Mesendoderm (in vitro differentiated cells): ENCODE measurements at regions not wholly inside any gene's neighbourhood (a gene's known extent, or its start where the extent isn't known, plus 50 kb on each side); places are given as distances from the start of the nearest gene placed in this dataset.
"Not testable (repeated sequence)": the region's sequence is repeated elsewhere in the genome, so short reads cannot be mapped to it uniquely, and the experiment has no call there.

ENCODE experiments used
- DNase-seq: peaks from one replicate; pipeline ENCODE4 v3.0.0; 2013
- H2AK5ac ChIP-seq: 2 replicates; pipeline ENCODE4 v1.6.1; 2013; ENCODE audit warnings: low read length, inconsistent platforms
- H2BK120ac ChIP-seq: 2 replicates; pipeline ENCODE4 v1.6.1; 2013; ENCODE audit warnings: low read depth, mild to moderate bottlenecking, low read length, moderate library complexity, mixed read lengths
- H2BK15ac ChIP-seq: replicated peaks from 2 replicates; pipeline ENCODE4 v1.6.1; 2013; ENCODE audit warnings: low read depth, mild to moderate bottlenecking, moderate library complexity
- H2BK5ac ChIP-seq: 2 replicates; pipeline ENCODE4 v1.6.1; 2013; ENCODE audit warnings: low read length, inconsistent platforms
- H3K18ac ChIP-seq: 2 replicates; pipeline ENCODE4 v1.6.1; 2013; ENCODE audit warnings: mild to moderate bottlenecking, low read length, mixed read lengths
- H3K23ac ChIP-seq: one replicate; pipeline ENCODE4 v1.6.1; 2013; ENCODE audit warnings: low read length
- H3K27ac ChIP-seq: 2 replicates; pipeline ENCODE4 v1.5.1; 2013; ENCODE audit warnings: low read depth, mild to moderate bottlenecking, inconsistent platforms, low read length, moderate library complexity
- H3K27me3 ChIP-seq: 2 replicates; pipeline ENCODE4 v1.6.1; 2013; ENCODE audit warnings: low read length, control low read depth, mild to moderate bottlenecking, inconsistent platforms; ENCODE audit not compliant: insufficient read depth, poor library complexity
- H3K36me3 ChIP-seq: 2 replicates; pipeline ENCODE4 v1.6.1; 2013; ENCODE audit warnings: low read length, inconsistent platforms; ENCODE audit not compliant: control insufficient read depth, insufficient read depth
- H3K4ac ChIP-seq: one replicate; pipeline ENCODE4 v1.6.1; 2013; ENCODE audit warnings: low read depth, mild to moderate bottlenecking, low read length, moderate library complexity
- H3K4me1 ChIP-seq: 2 replicates; pipeline ENCODE4 v1.6.1; 2013; ENCODE audit warnings: low read depth, low read length, inconsistent platforms; ENCODE audit not compliant: control insufficient read depth
- H3K4me2 ChIP-seq: 2 replicates; pipeline ENCODE4 v1.6.1; 2013; ENCODE audit warnings: low read length
- H3K4me3 ChIP-seq: 2 replicates; pipeline ENCODE4 v1.5.1; 2013; ENCODE audit warnings: mild to moderate bottlenecking, low read length
- H3K56ac ChIP-seq: one replicate; pipeline ENCODE4 v1.6.1; 2013; ENCODE audit warnings: low read length
- H3K79me1 ChIP-seq: 2 replicates; pipeline ENCODE4 v1.6.1; 2013; ENCODE audit warnings: low read length, inconsistent platforms
- H3K79me2 ChIP-seq: 2 replicates; pipeline ENCODE4 v1.6.1; 2013; ENCODE audit warnings: mild to moderate bottlenecking, low read length; ENCODE audit not compliant: control insufficient read depth, insufficient read depth
- H3K9ac ChIP-seq: 2 replicates; pipeline ENCODE4 v1.6.1; 2013; ENCODE audit warnings: low read length, inconsistent platforms
- H4K5ac ChIP-seq: one replicate; pipeline ENCODE4 v1.6.1; 2013; ENCODE audit warnings: low read length
- H4K8ac ChIP-seq: one replicate; pipeline ENCODE4 v1.6.1; 2013; ENCODE audit warnings: low read depth, mild to moderate bottlenecking, control low read depth, low read length, moderate library complexity
- WGBS: extraction: QIAGEN DNeasy Blood & Tissue Kit; methylation state at CpG from one replicate; pipeline ENCODE4 v1.1.7; 2013; ENCODE audit warnings: low lambda C conversion rate, missing lambda C conversion rate; ENCODE audit not compliant: insufficient coverage; ENCODE audit errors: extremely low coverage; 5-methylcytosine and 5-hydroxymethylcytosine counted together

GRCh38 chr15:25172691-25173090, 217.9 kb downstream of the SNRPN start:
- no peak overlapping the region for H4K8ac ChIP-seq
- WGBS = no CpG with 5 or more reads among the region's 6 CpGs
- no peak for DNase-seq

GRCh38 chr15:25173241-25174028, 218.6 kb downstream of the SNRPN start:
- H4K8ac ChIP-seq = no peak overlapping the region
- no peaks in the 10 kb centered on the region for H3K36me3 ChIP-seq
- H2BK5ac ChIP-seq = no peak overlapping the region
- no peak overlapping the region for H3K4ac ChIP-seq
- H3K27me3 ChIP-seq = no peaks in the 10 kb centered on the region
- H3K79me2 ChIP-seq = no peaks in the 10 kb centered on the region
- no peak overlapping the region for H2AK5ac ChIP-seq
- no peak overlapping the region for H4K5ac ChIP-seq
- H3K23ac ChIP-seq = no peak overlapping the region
- H3K4me1 ChIP-seq = no peaks in the 10 kb centered on the region
- no peak overlapping the region for H3K27ac ChIP-seq
- H3K56ac ChIP-seq = no peak overlapping the region
- no peak overlapping the region for H3K9ac ChIP-seq
- no peak for DNase-seq
- H3K4me2 ChIP-seq = no peak overlapping the region
- no CpG with 5 or more reads among the region's 13 CpGs for WGBS
- no peak overlapping the region for H2BK15ac ChIP-seq
- no peak overlapping the region for H2BK120ac ChIP-seq
- no peaks in the 10 kb centered on the region for H3K79me1 ChIP-seq
- H3K4me3 ChIP-seq = no peak overlapping the region
- H3K18ac ChIP-seq = no peak overlapping the region

More at GRCh38 chr15:25172691-25173090, 217.9 kb downstream of the SNRPN start:
- no peaks in the 10 kb centered on the region for H3K79me2 ChIP-seq
- H3K27ac ChIP-seq = no peak overlapping the region
- no peaks in the 10 kb centered on the region for H3K27me3 ChIP-seq
- no peak overlapping the region for H2AK5ac ChIP-seq
- no peak overlapping the region for H3K4me2 ChIP-seq
- H3K36me3 ChIP-seq = no peaks in the 10 kb centered on the region
- no peaks in the 10 kb centered on the region for H3K4me1 ChIP-seq
- H3K4me3 ChIP-seq = no peak overlapping the region
- H3K18ac ChIP-seq = no peak overlapping the region
- H4K5ac ChIP-seq = no peak overlapping the region
- no peak overlapping the region for H2BK120ac ChIP-seq
- H3K4ac ChIP-seq = no peak overlapping the region
- H3K79me1 ChIP-seq = no peaks in the 10 kb centered on the region
- H3K23ac ChIP-seq = no peak overlapping the region
- H3K9ac ChIP-seq = no peak overlapping the region
- H2BK5ac ChIP-seq = no peak overlapping the region
- H3K56ac ChIP-seq = no peak overlapping the region
- no peak overlapping the region for H2BK15ac ChIP-seq

GRCh38 chr15:25174149-25174548, 219.4 kb downstream of the SNRPN start:
- not testable (repeated sequence) for H3K4me3 ChIP-seq, H2BK15ac ChIP-seq, H3K79me2 ChIP-seq, H3K9ac ChIP-seq, H3K23ac ChIP-seq, H3K56ac ChIP-seq, H3K4me1 ChIP-seq, H4K8ac ChIP-seq, H3K4ac ChIP-seq, H3K36me3 ChIP-seq, H3K79me1 ChIP-seq, H2BK120ac ChIP-seq, H2AK5ac ChIP-seq, H3K27ac ChIP-seq, H3K18ac ChIP-seq, H4K5ac ChIP-seq, H3K4me2 ChIP-seq, H2BK5ac ChIP-seq, H3K27me3 ChIP-seq
- WGBS = no CpG with 5 or more reads among the region's 10 CpGs
- peak; percentile 8 for DNase-seq

- no peak overlapping the region for H4K8ac ChIP-seq
- no peaks in the 10 kb centered on the region for H3K79me2 ChIP-seq
- no peak overlapping the region for H3K18ac ChIP-seq
- no peaks in the 10 kb centered on the region for H3K79me1 ChIP-seq
- no peak overlapping the region for H3K56ac ChIP-seq
- H3K4ac ChIP-seq = no peak overlapping the region
- H3K23ac ChIP-seq = no peak overlapping the region
- no CpG with 5 or more reads among the region's 8 CpGs for WGBS
- no peak overlapping the region for H3K27ac ChIP-seq
- no peaks in the 10 kb centered on the region for H3K27me3 ChIP-seq
- no peak overlapping the region for H3K4me2 ChIP-seq
- no peak for DNase-seq
- H3K4me1 ChIP-seq = no peaks in the 10 kb centered on the region
- no peak overlapping the region for H2BK120ac ChIP-seq
- no peaks in the 10 kb centered on the region for H3K36me3 ChIP-seq
- no peak overlapping the region for H2BK15ac ChIP-seq
- no peak overlapping the region for H2AK5ac ChIP-seq
- H4K5ac ChIP-seq = no peak overlapping the region
- H3K4me3 ChIP-seq = no peak overlapping the region
- no peak overlapping the region for H2BK5ac ChIP-seq
- H3K9ac ChIP-seq = no peak overlapping the region
Measured at GRCh38 chr15:25175033-25175788, 220.4 kb downstream of the SNRPN start.

GRCh38 chr15:25175789-25176615, 221.2 kb downstream of the SNRPN start:
- no peaks in the 10 kb centered on the region for H3K79me1 ChIP-seq
- H2AK5ac ChIP-seq = no peak overlapping the region
- no peak overlapping the region for H3K23ac ChIP-seq
- H3K79me2 ChIP-seq = no peaks in the 10 kb centered on the region
- no peak overlapping the region for H3K4me3 ChIP-seq
- H3K9ac ChIP-seq = no peak overlapping the region
- no peak overlapping the region for H3K18ac ChIP-seq
- H3K36me3 ChIP-seq = no peaks in the 10 kb centered on the region
- H3K4me1 ChIP-seq = no peaks in the 10 kb centered on the region
- no peak overlapping the region for H2BK5ac ChIP-seq
- no peak overlapping the region for H3K56ac ChIP-seq
- H3K27ac ChIP-seq = no peak overlapping the region
- WGBS = no CpG with 5 or more reads among the region's 7 CpGs
- H3K4me2 ChIP-seq = no peak overlapping the region
- H2BK120ac ChIP-seq = no peak overlapping the region
- H3K27me3 ChIP-seq = no peaks in the 10 kb centered on the region
- no peak for DNase-seq
- H2BK15ac ChIP-seq = no peak overlapping the region
- no peak overlapping the region for H3K4ac ChIP-seq
- H4K5ac ChIP-seq = no peak overlapping the region
- H4K8ac ChIP-seq = no peak overlapping the region
